Adrenal gland (tissue), 9 donors: ENCODE measurements at regions not wholly inside any gene's neighbourhood (a gene's known extent, or its start where the extent isn't known, plus 50 kb on each side); places are given as distances from the start of the nearest gene placed in this dataset.
A peak's percentile ranks its signal among the peaks of the same experiment; 100 is the strongest.

Source experiments
- DNase-seq, 7 donors: peaks; one replicate each; pipeline ENCODE4 v3.0.0-alpha.2; 2019 to 2020
- H3K27ac ChIP-seq, 5 donors: fragments of 200-600 bp; sonication (generic) in 4 of 5; 1 replicate in 3 of 5; 2 replicates in 2 of 5; pipeline versions ENCODE4 v1.5.1 to v1.8.0; 2016 to 2020; ENCODE audit warnings: mild to moderate bottlenecking in 1 of 5
- H3K27me3 ChIP-seq: fragments of 200-600 bp; 2 replicates; pipeline ENCODE4 v1.8.0; 2021
- H3K36me3 ChIP-seq, 2 donors: fragments of 200-600 bp; replicated peaks in 1 of 2; 1 replicate in 1 of 2; 2 replicates in 1 of 2; pipeline versions ENCODE4 v1.5.1 to v1.8.0; 2018 to 2022
- H3K4me1 ChIP-seq, 2 donors: fragments of 200-600 bp; replicated peaks in 1 of 2; 1 replicate in 1 of 2; 2 replicates in 1 of 2; pipeline versions ENCODE4 v1.5.1 to v1.8.0; 2018 to 2021
- H3K4me3 ChIP-seq, 4 donors: fragments of 200-600 bp; sonication (generic) in 3 of 4; one replicate each; pipeline ENCODE4 v1.5.1; 2016 to 2018
- H3K9me3 ChIP-seq, 3 donors: fragments of 200-600 bp; sonication (generic) in 1 of 3; replicated peaks in 1 of 3; 1 replicate in 2 of 3; 2 replicates in 1 of 3; pipeline versions ENCODE4 v1.5.1 to v1.8.0; 2016 to 2021
- CTCF ChIP-seq, 6 experiments: fragments of 450-650 bp in 4 of 6; fragments of 200-600 bp in 2 of 6; sonication (generic) in 1 of 6; IDR thresholded peaks; 1 replicate in 5 of 6; 2 replicates in 1 of 6; pipeline versions ENCODE4 v1.5.1 to v1.8.0; 2016 to 2021; ENCODE audit warnings: antibody characterized with exemption in 6 of 6, mild to moderate bottlenecking in 2 of 6, moderate library complexity in 1 of 6
- POLR2A ChIP-seq, 2 donors: fragments of 450-650 bp; IDR thresholded peaks; one replicate each; pipeline ENCODE4 v1.6.1; 2017; ENCODE audit warnings: antibody characterized with exemption in 2 of 2, mild to moderate bottlenecking in 2 of 2, moderate library complexity in 1 of 2
- WGBS, 4 donors: extraction: QIAGEN DNeasy Blood & Tissue Kit in 2 of 4; methylation state at CpG; one replicate each; pipeline versions ENCODE4 v1.1.5 to v1.1.7; 2013 to 2017; 5-methylcytosine and 5-hydroxymethylcytosine counted together
- intact Hi-C, 2 donors: fragments of 100-400 bp; cut with DNase I; formaldehyde crosslinking; loops; one replicate each; pipeline versions ENCODE4 v1.14.1 to v1.15.0; 2022 to 2023
- donor health status: healthy with polysubstance abuse.
- donor health status: Bipolar disorder and iron deficiency.
- donor health status: DM: yes; HTN: yes; CAD: no.
- donor health status: DM: no; HTN: no; CAD: no.
- donor health status: DM: no; HTN: no; CAD: no.

- H3K4me1 ChIP-seq, result peaks cover 5 to 18% of the 10 kb centered on the region in 2 donors
- H3K27ac ChIP-seq, result no peak overlapping the region
- H3K27me3 ChIP-seq, result no peaks in the 10 kb centered on the region
- WGBS, 4 donors, result 10 to 24% (median 17%) methylated on average over 3 of the region's 3 CpGs
- peak; percentile 48 to 79 (median 66) for DNase-seq
- intact Hi-C loops, result loop anchor here in 1 of 2 donors (5.0 kb wide), 2 partner anchors 267 to 467 kb away; partner anchors contain the start of gene CXCR4
- no peaks in the 10 kb centered on the region for H3K9me3 ChIP-seq
- no peaks in the 10 kb centered on the region for H3K36me3 ChIP-seq
- TF ChIP-seq POLR2A (IDR thresholded peaks at IDR 0.05) (no peak), CTCF (IDR thresholded peaks at IDR 0.05) (peak; percentile 39 to 83 (median 80))
- no peak overlapping the region for H3K4me3 ChIP-seq
Measured at GRCh38 chr2:136384531-136385303, 266.8 kb upstream of the CXCR4 start.

DNA sequence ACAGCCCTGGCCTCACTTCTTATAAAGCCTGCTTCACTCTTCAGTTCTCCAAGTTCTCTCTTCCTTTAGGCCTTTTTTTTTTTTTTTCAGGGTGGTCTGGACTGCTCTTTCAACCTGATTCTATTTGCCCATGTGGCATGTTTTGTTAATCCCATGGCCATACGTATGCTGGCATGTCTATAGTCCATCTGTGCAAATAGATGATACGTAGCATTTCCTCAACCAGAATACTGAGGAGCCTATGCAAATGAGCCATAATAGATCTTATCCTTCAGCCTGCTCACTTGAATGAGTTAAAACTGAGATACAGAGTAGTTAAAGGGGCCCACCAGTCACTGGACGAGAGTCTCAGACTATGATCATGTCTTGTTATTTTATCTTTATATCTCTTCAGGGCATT, 265.2 kb upstream of the CXCR4 start:
- Histone ChIP-seq H3K36me3 (no peaks in the 10 kb centered on the region), H3K9me3 (no peaks in the 10 kb centered on the region), H3K27me3 (no peaks in the 10 kb centered on the region), H3K4me1 (peaks cover 5 to 18% of the 10 kb centered on the region in 2 donors), H3K27ac (no peak overlapping the region), H3K4me3 (no peak overlapping the region)
- DNase-seq, result no peak
- intact Hi-C loops, result loop anchor here in 1 of 2 donors (5.0 kb wide), 2 partner anchors 266 to 466 kb away; partner anchors contain the start of gene CXCR4
- WGBS, 4 donors, result 87 to 91% (median 89%) methylated on average over 3 of the region's 3 CpGs
- TF ChIP-seq CTCF (IDR thresholded peaks at IDR 0.05), result no peak
- TF ChIP-seq POLR2A (IDR thresholded peaks at IDR 0.05), result no peak

GRCh38 chr2:136381722-136382633, 264.0 kb upstream of the CXCR4 start:
- peak in 3 of 7 donors; percentile 11 to 24 (median 13) for DNase-seq
- 57 to 66% (median 63%) methylated on average over 14 of the region's 14 CpGs for WGBS, 4 donors
- H3K4me1 ChIP-seq, result peaks cover 5 to 18% of the 10 kb centered on the region in 2 donors
- no peak overlapping the region for H3K27ac ChIP-seq
- H3K27me3 ChIP-seq, result no peaks in the 10 kb centered on the region
- TF ChIP-seq CTCF (IDR thresholded peaks at IDR 0.05) (no peak), POLR2A (IDR thresholded peaks at IDR 0.05) (no peak)
- H3K36me3 ChIP-seq, result no peaks in the 10 kb centered on the region
- no peaks in the 10 kb centered on the region for H3K9me3 ChIP-seq
- intact Hi-C loops, result loop anchor here in 1 of 2 donors (5.0 kb wide), 2 partner anchors 265 to 465 kb away; partner anchors contain the start of gene CXCR4
- H3K4me3 ChIP-seq, result no peak overlapping the region

DNA sequence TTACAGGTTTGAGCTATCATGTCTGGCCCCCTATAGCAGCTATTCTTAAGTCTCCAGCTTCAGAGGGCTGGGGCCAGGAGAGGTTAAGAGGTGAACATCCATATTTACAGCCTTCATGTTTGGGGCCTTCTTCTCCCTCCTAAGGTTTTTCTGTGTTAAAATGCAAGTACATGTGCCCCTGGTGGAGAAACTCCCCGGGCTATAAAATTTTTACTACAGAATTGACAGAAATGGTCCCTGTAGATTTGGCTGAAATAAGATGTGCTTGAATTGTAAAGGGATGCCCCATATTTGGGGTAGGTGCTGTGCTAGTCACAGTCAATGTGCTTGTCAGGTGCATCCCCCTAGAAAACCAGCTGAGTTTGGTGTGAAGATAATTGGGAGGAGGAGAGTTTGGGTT, 263.3 kb upstream of the CXCR4 start:
- H3K9me3 ChIP-seq, result no peaks in the 10 kb centered on the region
- H3K4me1 ChIP-seq, result peaks cover under 1 to 14% of the 10 kb centered on the region in 2 donors
- intact Hi-C loops, result loop anchor here in 1 of 2 donors (5.0 kb wide), 2 partner anchors 264 to 464 kb away; partner anchors contain the start of gene CXCR4
- WGBS, 4 donors, result 93 to 98% (median 96%) methylated on average over 1 of the region's 1 CpG
- H3K27me3 ChIP-seq, result no peaks in the 10 kb centered on the region
- H3K27ac ChIP-seq, result no peak overlapping the region
- TF ChIP-seq CTCF (IDR thresholded peaks at IDR 0.05) (no peak), POLR2A (IDR thresholded peaks at IDR 0.05) (no peak)
- no peaks in the 10 kb centered on the region for H3K36me3 ChIP-seq
- DNase-seq, result no peak
- no peak overlapping the region for H3K4me3 ChIP-seq
